Effector memory CD8-positive, alpha-beta T cell (primary cell): ENCODE measurements at regions not wholly inside any gene's neighbourhood (a gene's known extent, or its start where the extent isn't known, plus 50 kb on each side); places are given as distances from the start of the nearest gene placed in this dataset.
"Not testable (repeated sequence)": the region's sequence is repeated elsewhere in the genome, so short reads cannot be mapped to it uniquely, and the experiment has no call there.

ENCODE experiments used
- ATAC-seq: fragments of 150-1000 bp; cut with Tn5 transposase; replicated peaks from 2 replicates; pipeline ENCODE4 v1.10.0; 2021; ENCODE audit warnings: mild to moderate bottlenecking, moderate library complexity
- DNase-seq, 3 experiments: peaks; one replicate each; pipeline ENCODE4 v3.0.0; 2021
- H3K27ac Mint-ChIP-seq, 2 donors: one replicate each; pipeline ENCODE4 v1.8.0; 2022; ENCODE audit warnings: mild to moderate bottlenecking in 2 of 2, mixed read lengths in 2 of 2, moderate library complexity in 2 of 2
- H3K27me3 Mint-ChIP-seq, 2 donors: one replicate each; pipeline ENCODE4 v1.8.0; 2022; ENCODE audit warnings: mixed read lengths in 2 of 2
- H3K36me3 Mint-ChIP-seq: one replicate; pipeline ENCODE4 v1.8.0; 2022; ENCODE audit warnings: mild to moderate bottlenecking, moderate library complexity, mixed read lengths; ENCODE audit not compliant: insufficient read depth
- H3K4me1 Mint-ChIP-seq, 2 donors: one replicate each; pipeline ENCODE4 v1.8.0; 2022; ENCODE audit warnings: low read depth in 2 of 2, mixed read lengths in 2 of 2
- H3K4me3 Mint-ChIP-seq, 2 donors: one replicate each; pipeline ENCODE4 v1.8.0; 2022; ENCODE audit warnings: mild to moderate bottlenecking in 2 of 2, mixed read lengths in 2 of 2, moderate library complexity in 2 of 2
- H3K9me3 Mint-ChIP-seq, 2 donors: one replicate each; pipeline ENCODE4 v1.8.0; 2022; ENCODE audit warnings: mixed read lengths in 2 of 2

DNA sequence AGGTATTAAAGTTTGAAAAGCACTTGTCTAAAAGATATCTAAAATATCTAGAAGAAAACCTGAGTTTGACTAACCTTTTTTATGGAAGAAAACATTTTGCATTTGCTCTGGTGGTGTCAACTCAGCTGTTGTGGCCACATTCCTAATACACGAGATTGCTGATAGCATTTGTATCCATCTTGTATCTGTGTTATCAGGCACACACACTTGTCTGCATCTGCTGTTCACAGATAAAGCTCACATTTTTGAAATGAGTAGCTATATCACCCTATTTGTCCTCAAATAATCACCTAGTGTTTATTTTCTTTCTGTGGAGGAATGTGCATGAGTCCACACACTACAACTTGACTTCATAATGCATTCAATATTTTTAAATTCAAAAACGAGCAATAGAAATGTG, 632.3 kb upstream of the NR2F2 start:
- Mint-ChIP-seq H3K27me3 (peaks cover 7 to 10% of the 10 kb centered on the region in 2 donors), H3K36me3 (no peaks in the 10 kb centered on the region), H3K27ac (no peak overlapping the region), H3K4me1 (no peaks in the 10 kb centered on the region), H3K9me3 (peaks cover 8 to 29% of the 10 kb centered on the region in 2 donors), H3K4me3 (no peak overlapping the region)
- DNase-seq (no peak), ATAC-seq (no peak)

DNA sequence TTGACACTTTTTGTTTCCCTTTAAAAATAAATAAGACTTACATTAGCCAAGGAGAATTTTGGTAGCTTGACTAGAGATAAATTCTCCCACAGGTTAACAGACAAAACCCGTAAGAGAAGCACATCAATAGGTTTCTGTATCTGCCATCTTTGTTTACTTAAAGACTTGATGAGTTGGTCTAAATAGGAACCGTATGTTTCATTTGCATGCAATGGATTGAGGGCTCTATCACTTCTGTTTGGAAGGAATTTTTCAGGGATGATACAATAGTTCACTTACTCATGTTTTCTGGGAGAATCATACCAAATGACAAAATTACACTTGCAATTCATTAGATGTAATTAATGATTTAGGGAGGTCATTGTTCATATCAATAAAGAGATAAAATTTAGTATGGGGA, 631.5 kb upstream of the NR2F2 start:
- Mint-ChIP-seq H3K27me3 (peaks cover 7 to 10% of the 10 kb centered on the region in 2 donors), H3K27ac (no peak overlapping the region), H3K36me3 (no peaks in the 10 kb centered on the region), H3K4me3 (no peak overlapping the region), H3K4me1 (no peaks in the 10 kb centered on the region), H3K9me3 (peaks cover 7 to 27% of the 10 kb centered on the region in 2 donors)
- ATAC-seq (no peak), DNase-seq (no peak)

DNA sequence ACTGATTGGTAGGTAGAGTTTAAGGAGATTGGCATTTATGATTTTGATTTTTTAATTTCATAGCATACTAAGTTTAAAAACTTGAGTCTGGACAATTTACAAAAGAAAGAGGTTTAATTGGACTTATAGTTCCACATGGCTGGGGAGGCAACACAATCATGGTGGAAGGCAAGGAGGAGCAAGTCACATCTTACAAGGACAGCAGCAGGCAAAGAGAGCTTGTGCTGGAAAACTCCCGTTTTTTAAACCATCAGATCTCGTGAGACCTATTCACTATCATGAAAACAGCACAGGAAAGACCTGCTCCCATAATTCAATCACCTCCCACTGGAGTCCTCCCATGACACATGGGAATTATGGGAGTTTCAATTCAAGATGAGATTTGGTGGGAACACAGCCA, 630.9 kb upstream of the NR2F2 start:
- peaks cover 7 to 10% of the 10 kb centered on the region in 2 donors for H3K27me3 Mint-ChIP-seq
- no peaks in the 10 kb centered on the region for H3K36me3 Mint-ChIP-seq
- H3K4me3 Mint-ChIP-seq, result no peak overlapping the region
- no peak overlapping the region for H3K27ac Mint-ChIP-seq
- H3K4me1 Mint-ChIP-seq, result no peaks in the 10 kb centered on the region
- peaks cover 7 to 20% of the 10 kb centered on the region in 2 donors for H3K9me3 Mint-ChIP-seq
- ATAC-seq (no peak), DNase-seq (no peak)

DNA sequence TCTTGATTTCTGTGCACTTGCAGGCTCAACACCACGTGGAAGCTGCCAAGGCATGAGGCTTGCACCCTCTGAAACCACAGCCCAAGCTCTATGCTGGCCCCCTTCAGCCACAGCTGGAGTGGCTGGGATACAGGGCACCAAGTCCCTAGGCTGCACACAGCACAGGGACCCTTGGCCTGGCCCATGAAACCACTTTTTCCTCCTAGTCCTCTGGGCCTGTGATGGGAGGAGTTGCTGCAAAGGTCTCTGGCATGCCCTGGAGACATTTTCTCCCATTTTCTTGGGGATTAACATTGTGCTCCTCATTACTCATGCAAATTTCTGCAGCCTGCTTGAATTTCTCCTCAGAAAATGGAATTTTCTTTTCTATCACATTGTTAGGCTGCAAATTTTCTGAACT, 629.8 kb upstream of the NR2F2 start:
- Mint-ChIP-seq H3K9me3 (peaks cover 7 to 20% of the 10 kb centered on the region in 2 donors), H3K27me3 (peaks cover 7 to 18% of the 10 kb centered on the region in 2 donors)
- H3K4me3 Mint-ChIP-seq, ATAC-seq, H3K4me1 Mint-ChIP-seq, H3K36me3 Mint-ChIP-seq, H3K27ac Mint-ChIP-seq, DNase-seq: not testable (repeated sequence)

DNA sequence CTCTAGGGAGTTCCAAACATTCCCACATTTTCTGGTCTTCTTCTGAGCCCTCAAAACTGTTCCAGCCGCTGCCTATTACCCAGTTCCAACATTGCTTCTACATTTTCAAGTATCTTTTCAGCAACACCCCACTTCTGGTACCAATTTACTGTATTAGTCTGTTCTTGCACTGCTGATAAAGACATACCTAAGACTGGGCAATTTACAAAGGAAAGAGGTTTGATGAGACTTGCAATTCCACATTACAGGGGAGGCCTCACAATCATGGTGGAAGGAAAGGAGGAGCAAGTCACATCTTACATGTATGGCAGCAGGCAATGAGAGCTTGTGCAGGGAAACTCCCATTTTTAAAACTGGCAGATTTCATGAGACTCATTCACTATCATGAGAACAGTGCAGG, 629.1 kb upstream of the NR2F2 start:
- Mint-ChIP-seq H3K9me3 (peaks cover 7 to 20% of the 10 kb centered on the region in 2 donors), H3K27ac (no peak overlapping the region), H3K27me3 (peaks cover 7 to 23% of the 10 kb centered on the region in 2 donors), H3K4me1 (no peaks in the 10 kb centered on the region), H3K4me3 (no peak overlapping the region), H3K36me3 (no peaks in the 10 kb centered on the region)
- ATAC-seq (no peak), DNase-seq (no peak)

DNA sequence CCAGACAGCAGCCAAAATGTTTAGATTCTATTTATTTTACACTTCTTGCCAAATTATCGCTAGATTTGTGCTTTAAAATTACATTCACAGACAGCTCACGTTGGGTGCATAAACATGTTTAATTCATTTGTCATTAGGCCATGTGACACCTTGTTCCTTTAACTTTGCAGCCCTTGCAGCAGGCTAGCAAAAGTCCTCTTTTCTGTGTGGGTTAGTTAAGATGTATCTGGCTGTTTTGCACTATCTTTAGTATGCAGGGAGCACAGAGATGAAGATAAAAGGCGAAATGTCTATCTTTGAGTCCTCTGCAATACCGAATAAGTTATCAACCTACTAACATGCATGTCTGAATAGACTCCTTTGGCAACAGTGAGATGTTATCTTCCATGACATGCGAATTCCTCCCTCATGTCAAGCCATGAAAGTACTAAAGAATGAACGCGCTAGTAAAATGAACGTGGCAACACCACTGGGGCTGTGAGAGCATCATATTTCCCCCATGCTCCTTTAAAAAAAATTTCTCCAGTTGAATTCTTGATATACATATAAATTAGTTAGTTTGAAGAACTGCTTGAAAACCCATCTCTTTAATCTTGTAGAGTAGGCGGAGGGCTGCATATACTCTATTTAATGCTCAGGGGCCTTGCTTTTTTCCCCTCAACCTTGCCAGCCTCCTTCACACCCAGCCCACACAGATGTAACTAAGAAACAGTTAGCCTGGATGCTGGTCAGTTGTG, 620.4 kb upstream of the NR2F2 start:
- H3K36me3 Mint-ChIP-seq, result no peaks in the 10 kb centered on the region
- H3K27ac Mint-ChIP-seq, result no peak overlapping the region
- DNase-seq, result no peak
- H3K27me3 Mint-ChIP-seq, result peaks cover 0 to 10% of the 10 kb centered on the region in 2 donors
- peaks cover 0 to 1% of the 10 kb centered on the region in 2 donors for H3K9me3 Mint-ChIP-seq
- no peaks in the 10 kb centered on the region for H3K4me1 Mint-ChIP-seq
- no peak overlapping the region for H3K4me3 Mint-ChIP-seq
- no peak for ATAC-seq

DNA sequence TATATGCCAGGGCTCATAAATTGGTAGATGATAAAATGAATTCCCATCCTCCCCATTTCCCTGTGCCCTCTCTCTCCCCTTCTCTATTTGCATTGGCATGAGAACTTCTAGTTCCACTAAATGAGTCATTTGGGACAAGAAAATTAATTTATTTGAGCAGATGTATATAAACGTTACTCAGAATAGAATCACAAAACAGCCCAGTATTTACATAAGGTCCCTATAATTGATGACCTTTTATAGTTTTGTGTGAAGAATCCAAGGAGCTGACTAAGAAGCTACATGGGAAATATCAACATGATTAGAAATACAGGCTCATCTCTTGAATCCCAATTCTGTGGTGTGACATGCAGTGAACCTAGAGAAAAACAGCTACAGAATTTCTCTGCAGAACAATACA, 617.7 kb upstream of the NR2F2 start:
- Mint-ChIP-seq H3K27me3 (no peaks in the 10 kb centered on the region), H3K36me3 (no peaks in the 10 kb centered on the region), H3K4me3 (no peak overlapping the region), H3K9me3 (no peaks in the 10 kb centered on the region), H3K27ac (no peak overlapping the region), H3K4me1 (no peaks in the 10 kb centered on the region)
- no peak for ATAC-seq
- DNase-seq, result no peak

DNA sequence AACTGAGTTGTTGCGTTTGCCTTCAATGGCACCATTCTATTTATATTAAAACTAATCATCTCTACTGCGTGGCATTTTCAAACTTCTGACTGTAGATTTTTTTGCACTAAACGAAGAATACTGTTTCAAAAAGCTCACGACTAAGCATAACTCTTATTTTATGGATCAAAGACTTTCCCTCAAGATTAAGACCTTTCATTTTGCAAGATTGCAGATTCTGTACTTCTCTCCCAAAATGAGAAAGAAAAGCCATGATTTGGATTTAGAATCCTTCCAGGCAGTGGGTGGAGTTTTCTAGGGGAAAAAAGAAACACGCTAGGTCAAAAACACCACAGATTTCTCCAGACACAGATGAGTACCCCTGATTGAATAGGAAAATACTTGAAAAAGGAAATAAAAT, 617.2 kb upstream of the NR2F2 start:
- no peaks in the 10 kb centered on the region for H3K27me3 Mint-ChIP-seq
- H3K9me3 Mint-ChIP-seq, result no peaks in the 10 kb centered on the region
- no peaks in the 10 kb centered on the region for H3K36me3 Mint-ChIP-seq
- ATAC-seq (no peak), DNase-seq (no peak)
- H3K4me3 Mint-ChIP-seq, result no peak overlapping the region
- no peaks in the 10 kb centered on the region for H3K4me1 Mint-ChIP-seq
- no peak overlapping the region for H3K27ac Mint-ChIP-seq

DNA sequence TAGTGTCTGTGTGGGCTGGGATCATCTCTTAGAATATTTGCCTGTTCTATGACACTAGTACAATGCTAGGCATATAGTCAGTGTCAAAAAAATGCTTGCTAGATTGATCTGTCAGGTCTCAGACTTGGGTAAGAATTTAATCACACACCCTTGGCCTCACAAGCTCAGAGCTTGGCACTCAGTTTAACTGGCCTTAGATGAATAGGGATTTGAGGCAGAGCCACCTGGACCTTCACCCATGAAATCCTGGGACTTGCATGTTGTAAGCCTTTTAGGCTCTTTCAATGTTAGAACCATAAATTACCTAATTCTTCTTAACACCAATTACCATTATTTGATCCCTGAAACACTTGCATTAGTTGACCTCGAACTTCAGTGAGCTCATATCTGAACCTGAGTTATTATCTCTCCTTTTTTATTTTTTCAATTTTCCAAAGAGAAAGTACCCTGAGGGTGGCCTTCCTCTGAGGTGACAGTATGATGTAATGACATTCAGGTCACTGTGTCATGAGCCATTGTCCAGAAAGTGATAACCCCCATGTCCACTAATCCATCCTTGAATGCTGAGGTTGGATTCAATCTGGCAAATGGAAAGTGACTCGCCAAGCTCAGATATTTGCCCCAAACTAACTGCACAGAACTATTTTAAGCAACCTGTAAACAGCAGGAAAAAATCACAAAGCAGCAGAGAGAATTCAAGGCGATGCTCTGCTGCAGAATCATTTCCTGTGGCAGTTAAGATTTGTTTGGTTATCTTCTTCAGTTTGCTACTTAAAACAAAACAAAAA, 615.2 kb upstream of the NR2F2 start:
- no peak overlapping the region for H3K4me3 Mint-ChIP-seq
- no peak for DNase-seq
- H3K9me3 Mint-ChIP-seq, result no peaks in the 10 kb centered on the region
- H3K4me1 Mint-ChIP-seq, result no peaks in the 10 kb centered on the region
- ATAC-seq, result no peak
- no peak overlapping the region for H3K27ac Mint-ChIP-seq
- no peaks in the 10 kb centered on the region for H3K36me3 Mint-ChIP-seq
- no peaks in the 10 kb centered on the region for H3K27me3 Mint-ChIP-seq

DNA sequence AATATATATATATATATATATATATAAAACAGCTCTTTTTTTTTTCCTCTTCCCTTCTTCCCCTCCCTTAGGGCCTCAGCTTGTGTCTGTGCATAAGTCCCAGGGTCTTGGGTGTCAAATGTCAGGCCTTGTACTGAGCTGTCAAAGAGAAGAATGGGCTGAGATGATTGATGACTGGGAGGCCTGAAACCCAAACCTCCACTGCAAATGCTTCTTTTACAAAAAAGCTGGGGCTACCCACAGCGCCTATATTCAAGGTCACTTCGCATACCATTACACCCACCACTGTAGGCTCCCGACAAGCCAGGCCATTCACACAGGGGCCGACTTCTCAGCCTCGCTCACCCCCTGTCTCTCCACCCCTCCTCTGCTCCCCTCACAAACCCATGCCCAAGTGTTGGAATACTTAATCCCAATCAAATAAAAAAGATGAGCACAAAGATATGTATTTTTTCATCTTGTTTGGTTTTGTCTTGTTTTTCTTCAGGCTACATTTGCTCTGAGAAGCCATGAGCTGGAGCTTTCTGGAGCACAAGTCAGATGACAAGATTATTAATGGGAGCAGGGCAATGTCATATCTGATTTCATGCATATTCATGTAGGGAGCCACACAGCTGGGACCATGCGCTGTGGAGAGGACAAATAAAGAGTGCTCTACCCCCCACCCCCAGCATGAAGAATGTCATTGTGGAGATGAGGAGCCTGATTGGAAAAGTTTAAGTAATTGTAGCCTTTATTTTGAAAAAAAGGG, 614.4 kb upstream of the NR2F2 start:
- Mint-ChIP-seq H3K36me3 (no peaks in the 10 kb centered on the region), H3K27ac (no peak overlapping the region), H3K4me1 (no peaks in the 10 kb centered on the region), H3K27me3 (no peaks in the 10 kb centered on the region), H3K4me3 (no peak overlapping the region), H3K9me3 (no peaks in the 10 kb centered on the region)
- ATAC-seq (no peak), DNase-seq (no peak)

DNA sequence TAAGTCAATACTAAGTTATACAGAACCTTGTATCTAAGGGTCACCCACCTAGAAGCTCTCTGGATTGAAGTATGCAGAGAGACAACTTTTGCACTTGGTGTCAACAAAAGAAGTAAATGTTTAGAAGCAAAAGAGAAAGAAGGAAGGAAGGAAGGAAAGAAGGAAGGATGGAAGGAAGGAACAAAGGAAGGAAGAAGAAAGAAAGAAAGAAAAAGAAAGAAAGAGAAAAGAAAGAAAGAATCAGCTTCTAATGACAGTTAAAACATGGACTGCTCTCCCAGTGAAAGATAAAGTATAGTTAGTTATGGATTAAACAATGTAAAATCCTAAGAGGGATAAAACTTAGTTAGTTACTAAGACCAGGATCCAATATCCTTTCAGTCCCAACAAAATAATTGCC, 613.8 kb upstream of the NR2F2 start:
- ATAC-seq (no peak), DNase-seq (no peak)
- Mint-ChIP-seq H3K9me3 (no peaks in the 10 kb centered on the region), H3K27me3 (no peaks in the 10 kb centered on the region), H3K4me1 (no peaks in the 10 kb centered on the region), H3K27ac (no peak overlapping the region), H3K4me3 (no peak overlapping the region), H3K36me3 (no peaks in the 10 kb centered on the region)

DNA sequence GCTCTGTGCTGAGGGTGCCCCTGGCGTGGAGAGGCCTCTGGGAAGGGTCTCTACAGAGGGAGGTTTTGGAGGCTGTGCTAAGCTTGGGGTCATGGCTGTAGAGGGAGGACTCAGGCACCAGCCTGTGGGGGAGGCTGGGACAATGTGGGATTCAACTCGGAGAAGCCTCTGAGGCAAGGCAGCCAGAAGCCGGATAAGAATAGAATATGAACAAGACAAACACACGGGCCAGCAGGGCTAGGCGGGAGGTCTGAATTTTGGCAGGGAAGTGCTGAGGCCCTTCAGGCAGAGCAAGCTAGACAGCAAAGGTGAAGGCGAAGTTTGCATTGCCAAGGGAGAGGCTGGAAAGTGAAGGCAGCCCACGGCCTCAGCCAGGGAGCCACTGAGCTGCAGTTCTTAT, 612.1 kb upstream of the NR2F2 start:
- H3K9me3 Mint-ChIP-seq, result no peaks in the 10 kb centered on the region
- no peak for DNase-seq
- H3K4me1 Mint-ChIP-seq, result no peaks in the 10 kb centered on the region
- no peak overlapping the region for H3K4me3 Mint-ChIP-seq
- ATAC-seq, result no peak
- no peaks in the 10 kb centered on the region for H3K36me3 Mint-ChIP-seq
- no peaks in the 10 kb centered on the region for H3K27me3 Mint-ChIP-seq
- H3K27ac Mint-ChIP-seq, result no peak overlapping the region

DNA sequence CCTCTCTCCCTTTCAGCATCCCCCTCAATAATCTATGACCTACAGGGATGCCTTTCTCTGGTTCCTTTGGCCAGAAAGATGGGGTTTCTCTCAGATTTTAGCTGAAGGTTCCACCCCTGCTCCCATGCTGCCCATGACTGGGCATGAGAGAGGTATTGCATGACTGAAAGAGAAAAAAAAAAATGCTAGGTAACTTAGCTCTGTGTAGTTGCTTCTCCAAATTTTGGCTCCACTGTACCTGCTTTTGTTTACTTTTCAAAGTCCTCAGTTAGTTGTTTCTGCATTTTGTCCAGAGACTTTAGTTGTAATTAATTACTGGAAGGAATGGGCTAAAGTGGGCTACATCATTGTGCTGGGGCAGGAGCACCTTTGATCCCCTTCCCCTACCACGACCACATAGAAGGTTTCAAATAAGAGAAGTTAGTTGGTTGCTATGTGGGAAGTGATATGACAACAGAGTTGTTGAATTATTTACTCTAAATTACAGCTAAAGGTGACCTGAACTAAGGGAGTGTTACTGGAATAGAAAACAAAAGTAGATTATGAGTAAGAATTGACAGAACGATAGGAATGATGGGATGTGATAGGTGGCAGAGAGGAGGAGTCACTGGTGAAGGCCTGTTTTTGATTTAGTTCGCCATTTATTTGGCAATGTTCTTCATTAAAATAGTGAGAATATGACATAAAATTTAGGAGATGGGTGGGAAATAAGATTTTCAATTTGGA, 605.4 kb upstream of the NR2F2 start:
- no peak overlapping the region for H3K27ac Mint-ChIP-seq
- no peaks in the 10 kb centered on the region for H3K9me3 Mint-ChIP-seq
- H3K4me1 Mint-ChIP-seq, result no peaks in the 10 kb centered on the region
- no peaks in the 10 kb centered on the region for H3K36me3 Mint-ChIP-seq
- peaks cover 7 to 13% of the 10 kb centered on the region in 2 donors for H3K27me3 Mint-ChIP-seq
- no peak overlapping the region for H3K4me3 Mint-ChIP-seq
- no peak for ATAC-seq
- DNase-seq, result no peak
